HG03108 (cell line): ENCODE measurements at regions not wholly inside any gene's neighbourhood (a gene's known extent, or its start where the extent isn't known, plus 50 kb on each side); places are given as distances from the start of the nearest gene placed in this dataset.
"Not testable (repeated sequence)": the region's sequence is repeated elsewhere in the genome, so short reads cannot be mapped to it uniquely, and the experiment has no call there.

Source experiments
- ATAC-seq: cut with Tn5 transposase; IDR thresholded peaks from one replicate; pipeline ENCODE4 v1.9.1; 2021; ENCODE audit warnings: moderate library complexity; ENCODE audit not compliant: unreplicated experiment

DNA sequence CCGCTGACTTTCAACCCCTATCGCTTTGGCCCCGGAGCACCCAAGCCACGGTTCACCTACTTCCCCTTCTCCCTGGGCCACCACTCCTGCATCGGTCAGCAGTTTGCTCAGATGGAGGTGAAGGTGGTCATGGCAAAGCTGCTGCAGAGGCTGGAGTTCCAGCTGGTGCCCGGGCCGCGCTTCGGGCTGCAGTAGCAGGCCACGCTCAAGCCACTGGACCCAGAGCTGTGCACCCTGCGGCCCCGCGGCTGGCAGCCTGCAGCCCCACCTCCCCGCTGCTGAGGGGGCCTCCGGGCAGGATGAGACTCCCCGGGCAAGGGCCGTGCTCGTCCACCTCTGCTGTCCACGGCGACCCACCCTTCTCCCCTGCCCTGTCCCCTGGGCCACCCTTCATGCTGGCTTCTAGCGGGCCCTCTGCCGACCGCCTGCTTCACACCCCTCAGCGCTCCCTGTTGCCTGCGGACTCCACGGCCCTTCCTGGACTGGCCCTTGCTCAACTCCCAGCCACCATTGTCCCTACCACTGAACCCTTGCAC, 92.2 kb upstream of the TRABD2B start:
- ATAC-seq: no peak

DNA sequence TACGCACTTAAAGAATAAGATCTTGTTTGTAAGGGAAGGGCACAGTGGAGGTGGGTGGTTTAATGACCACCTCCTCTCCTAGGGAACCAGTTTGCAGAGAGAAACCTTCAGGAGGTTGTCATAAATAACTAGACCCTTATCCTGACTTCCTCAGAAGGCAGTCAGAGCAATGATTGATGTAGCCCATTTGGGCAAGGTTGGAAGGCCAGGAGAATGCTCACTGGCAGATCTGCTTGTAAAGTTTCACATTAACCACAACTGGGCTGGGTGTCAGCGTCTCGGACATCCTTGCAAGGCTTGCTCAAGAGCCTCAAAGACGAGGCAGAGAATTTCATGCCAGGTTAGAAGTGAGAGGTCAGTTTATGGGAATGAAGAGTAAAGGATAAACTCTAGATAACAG, 87.6 kb upstream of the TRABD2B start:
- ATAC-seq: no peak

DNA sequence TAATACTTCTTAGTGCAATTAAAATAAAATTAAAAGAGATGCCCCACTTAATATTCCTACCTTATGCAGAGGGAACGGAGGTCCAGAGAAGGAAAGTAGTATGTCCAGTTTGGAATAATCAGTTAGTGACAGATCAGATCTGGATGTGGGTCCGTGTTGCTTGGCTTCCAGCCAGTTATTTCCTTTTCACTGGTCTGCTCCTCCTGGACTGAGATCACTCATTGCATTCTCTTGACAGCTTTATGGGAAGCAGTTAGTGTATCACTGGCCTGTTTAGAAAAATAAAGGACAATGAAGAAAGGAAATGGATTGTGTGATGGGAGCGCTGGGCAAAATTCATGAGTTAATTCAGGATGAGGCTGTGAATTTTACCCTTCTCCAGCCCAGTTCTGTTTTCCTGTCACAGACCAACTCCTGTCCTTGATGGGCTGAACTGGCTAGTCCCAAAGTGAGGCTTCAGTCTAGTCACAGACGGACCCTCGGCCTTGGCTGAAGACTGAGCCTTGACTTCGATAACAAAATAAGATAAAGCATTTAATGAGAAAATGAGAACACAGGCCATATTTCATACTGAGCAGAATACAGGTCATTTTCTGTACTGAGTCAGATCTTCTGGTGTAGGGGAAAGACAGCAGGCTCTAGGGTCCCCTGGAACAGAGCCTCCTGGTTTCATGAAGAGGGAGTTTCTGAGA, 85.2 kb upstream of the TRABD2B start:
- no peak for ATAC-seq

DNA sequence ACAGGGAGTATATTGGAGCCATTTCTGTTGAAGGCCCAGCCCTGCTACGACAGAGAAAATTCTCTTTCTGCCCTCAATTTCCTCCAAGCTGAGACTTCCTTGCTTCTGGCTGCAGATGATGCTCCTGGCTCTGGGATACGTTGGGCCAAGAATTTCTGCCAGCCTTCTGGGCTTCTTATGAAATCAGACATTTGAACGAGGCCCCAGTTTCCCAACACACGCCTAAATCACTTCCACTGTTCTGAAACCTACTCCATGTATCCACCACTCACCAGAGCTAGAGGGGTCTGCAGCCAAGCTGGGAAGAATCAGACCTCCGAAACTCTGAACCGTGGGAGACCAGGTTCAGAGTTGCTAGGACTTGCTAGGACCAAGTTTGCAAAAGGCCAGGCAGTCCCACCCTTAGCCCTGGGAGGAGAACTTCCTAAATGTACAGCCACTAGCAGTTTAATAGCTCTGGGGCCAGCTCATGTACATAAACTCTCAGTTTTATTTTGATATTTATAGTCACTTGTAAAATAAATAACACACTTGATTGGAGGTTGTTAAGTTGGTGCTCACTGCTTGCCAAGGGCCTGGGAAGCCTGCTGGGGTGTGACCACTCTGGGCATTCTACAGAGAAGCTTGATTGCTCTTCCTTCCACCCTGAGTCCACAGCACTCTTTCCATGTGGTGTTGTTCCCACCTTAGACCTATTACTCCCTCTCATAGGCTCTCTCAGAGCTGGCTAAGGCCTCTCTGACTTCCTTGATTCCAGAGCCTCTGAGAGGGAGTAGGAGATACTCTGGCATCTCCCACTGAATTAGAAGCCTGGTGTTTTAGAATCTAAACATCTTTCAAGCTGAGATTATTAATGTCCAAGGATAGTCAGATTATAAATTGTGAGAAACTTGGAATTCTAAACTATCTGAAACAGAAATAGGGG, 83.4 kb upstream of the TRABD2B start:
- ATAC-seq: no peak

DNA sequence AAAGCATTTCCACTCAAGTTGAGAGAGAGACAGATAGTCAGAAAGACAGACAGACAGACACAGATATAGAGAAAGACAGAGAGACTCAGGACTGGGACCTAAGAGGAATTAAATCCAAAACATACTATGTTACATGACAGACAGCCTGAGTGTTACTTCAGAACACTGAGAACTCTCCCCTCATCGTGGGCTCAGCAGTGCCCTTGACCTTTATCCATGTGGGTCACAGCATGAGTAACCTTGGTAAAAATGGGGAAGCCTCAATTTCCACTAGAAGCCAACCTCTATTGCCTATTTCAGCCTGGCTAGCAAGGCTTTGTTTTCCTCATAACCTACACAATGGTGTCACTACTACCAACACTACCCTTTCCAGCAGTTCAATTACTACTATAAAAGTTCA, 81.9 kb upstream of the TRABD2B start:
- ATAC-seq: no peak

DNA sequence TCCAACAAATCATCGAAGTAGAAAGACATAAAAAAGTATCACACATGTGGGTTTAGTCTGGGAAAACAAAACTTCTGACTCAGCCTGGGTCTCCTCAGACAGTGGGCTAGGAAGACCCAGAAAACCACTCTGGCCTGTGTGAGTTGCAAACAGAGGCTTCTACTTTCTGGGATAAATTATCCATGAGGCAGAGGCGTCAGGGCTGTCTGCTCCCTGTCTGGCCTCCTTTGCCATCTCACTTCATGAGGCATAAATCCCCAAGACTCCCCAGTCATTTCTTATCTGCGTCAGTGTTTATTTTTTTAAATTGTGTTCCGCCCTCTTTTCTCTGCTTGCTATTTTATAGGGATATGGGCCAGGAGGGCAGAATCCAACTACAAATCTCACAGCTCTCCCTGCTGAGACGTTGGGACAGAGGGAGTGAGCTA, 80.6 kb upstream of the TRABD2B start:
- no peak for ATAC-seq

DNA sequence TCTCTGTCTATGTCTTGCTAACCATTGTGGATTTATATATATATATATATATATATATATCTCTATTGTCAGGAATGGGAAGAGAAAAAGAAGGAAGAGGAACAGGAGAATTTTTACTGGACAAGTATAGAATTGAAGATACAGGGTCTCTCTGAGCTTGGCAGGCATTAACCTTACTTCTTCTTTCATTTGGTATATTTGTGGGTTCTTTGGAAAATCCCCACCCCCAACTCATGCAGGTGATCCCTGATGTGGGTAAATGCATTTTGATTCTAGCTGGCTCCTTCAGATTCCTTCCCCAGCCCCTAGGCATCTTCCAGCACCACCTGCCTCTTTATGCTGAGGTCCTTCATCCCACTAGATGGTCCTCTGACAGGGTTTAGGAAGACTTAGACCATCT, 78.8 kb upstream of the TRABD2B start:
- ATAC-seq: no peak

DNA sequence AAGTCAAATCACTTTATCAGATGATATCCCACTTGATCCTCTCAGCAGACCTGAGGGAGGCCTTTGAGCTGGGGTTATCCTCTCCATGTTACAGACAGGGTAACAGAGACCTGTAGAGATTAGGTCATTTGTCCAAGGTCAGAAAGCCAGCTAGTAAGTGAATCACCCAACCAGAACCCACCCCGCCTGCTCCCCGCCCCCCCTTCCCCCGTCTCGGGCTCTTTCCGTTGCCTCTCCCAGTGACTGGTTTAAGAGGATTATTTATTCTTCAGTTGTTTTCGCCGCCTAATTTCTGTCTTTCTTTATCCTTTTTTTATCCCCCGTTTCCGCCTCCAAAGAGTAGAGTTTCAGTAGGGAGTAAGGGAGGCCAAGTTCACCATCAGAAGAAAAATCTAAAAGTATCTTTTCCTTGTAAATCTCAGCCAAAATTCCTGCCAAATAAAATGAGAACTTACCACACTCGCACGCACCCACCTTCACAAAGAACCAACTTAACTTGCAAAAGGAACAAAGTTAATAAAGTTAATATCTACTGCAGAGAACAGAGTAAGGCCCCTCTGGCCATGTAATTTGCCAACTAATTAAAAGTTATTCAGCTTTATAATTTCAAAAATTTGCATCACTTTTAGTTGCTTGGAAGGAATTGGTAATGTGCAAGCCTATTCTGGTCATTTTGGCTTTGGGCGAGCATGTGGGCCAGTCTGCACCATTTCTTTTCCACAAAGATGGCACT, 76.8 kb upstream of the TRABD2B start:
- ATAC-seq: no peak

DNA sequence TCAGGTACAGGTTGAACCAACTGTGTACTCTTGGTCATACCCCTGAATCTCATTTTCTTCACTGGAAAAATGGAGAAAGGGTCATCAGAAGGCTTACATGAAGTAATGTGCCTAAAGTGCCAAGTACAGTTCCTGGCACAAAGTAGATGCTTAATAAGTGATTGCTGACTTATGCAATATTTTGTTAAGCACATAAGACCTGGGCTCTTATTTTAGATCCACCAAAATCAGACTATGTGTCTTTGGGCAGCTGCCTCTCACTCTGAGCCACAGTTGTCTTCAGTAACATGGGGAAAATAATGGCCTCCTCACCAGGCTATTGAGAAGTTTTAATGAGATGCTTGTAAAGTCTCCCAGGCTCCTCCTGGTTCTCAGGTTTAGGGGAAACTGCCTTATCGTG, 74.3 kb upstream of the TRABD2B start:
- ATAC-seq: no peak

DNA sequence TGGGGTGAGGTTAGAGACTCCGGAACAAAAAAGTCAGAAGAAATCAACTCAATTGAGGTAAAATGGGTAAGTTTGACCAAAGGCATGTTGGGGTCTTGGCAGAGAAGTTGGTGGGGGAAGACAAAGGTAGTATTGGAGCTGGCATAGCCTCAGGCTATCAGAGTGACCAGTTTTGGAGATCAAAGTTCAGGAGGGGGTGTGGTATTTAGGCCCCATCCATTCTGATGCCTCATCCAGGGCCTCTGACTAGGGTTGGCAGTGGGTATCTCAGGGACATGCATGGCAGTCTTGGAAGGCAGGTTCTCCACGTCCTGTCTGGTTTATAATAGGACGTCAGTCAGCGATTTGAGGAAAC, 73.2 kb upstream of the TRABD2B start:
- no peak for ATAC-seq

DNA sequence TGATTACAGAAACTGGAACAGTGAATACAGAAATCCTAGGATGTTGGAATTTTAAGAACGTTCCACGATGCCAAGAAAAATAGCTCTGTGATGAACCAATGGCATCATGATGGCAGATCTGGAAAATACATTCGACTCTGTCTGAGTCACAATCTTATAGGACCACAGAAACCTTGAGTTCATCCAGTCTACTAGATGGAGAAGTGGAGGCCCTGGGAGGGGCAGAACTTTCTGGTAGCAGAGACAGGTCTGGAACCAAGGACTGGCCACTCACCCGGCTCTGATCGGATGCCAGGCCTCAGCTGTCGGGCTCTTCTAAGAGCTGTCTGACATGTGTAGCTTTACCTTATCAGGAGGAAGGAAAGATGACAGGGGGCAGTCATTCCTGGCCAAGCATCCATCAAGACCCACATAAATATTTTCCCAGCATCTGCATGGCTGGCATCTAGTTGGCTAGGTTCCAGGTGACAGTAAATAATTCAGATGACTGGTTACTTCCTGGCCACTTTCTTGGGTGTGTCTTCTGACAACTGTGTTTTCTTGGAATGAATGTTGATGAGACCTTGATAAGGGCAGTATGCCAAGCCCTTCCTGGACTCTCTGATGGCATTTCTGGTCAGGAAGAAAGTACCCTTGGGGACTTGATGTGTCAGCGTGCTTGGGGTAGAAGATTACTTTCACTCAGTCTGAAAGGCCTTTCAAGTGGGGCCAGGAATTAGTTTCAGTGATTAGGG, 72.6 kb upstream of the TRABD2B start:
- no peak for ATAC-seq

DNA sequence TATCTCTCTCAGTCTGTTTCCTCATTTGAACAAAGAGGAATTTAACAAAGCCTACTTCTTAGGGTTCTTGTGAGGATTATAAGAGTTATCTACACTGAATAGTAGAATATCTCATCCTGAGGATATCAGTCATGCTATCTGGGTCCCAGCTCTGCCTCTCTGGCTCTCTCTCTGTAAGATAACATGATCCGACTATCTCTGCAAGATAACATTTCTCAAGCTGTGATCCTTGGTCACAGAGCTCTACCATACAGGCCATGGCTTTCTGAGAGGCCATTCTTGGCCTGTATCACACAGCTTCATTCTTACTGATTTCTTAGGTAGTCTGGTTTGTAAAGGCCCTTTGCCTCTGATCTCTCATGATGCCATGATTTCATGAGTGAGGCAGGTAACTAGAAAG, 71.0 kb upstream of the TRABD2B start:
- no peak for ATAC-seq

DNA sequence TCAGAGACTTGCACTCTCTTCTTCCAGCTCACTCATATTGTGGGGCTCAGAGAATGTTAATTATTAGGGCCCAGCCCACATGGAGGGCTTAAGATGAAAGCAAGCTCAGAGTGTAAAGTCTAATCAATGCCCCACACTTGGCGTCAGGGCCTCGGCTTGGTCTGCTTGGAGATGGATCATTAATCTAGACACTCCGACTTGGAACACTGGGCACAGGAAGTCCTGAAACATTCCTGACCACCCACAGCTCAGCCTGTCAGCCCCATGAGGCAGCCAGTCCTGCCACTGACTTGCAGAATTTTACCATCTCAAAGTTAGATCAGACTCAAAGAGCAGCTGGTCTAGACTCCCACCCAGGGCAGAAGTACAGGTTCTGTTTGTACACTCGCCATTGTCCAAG, 69.8 kb upstream of the TRABD2B start:
- ATAC-seq: no peak

DNA sequence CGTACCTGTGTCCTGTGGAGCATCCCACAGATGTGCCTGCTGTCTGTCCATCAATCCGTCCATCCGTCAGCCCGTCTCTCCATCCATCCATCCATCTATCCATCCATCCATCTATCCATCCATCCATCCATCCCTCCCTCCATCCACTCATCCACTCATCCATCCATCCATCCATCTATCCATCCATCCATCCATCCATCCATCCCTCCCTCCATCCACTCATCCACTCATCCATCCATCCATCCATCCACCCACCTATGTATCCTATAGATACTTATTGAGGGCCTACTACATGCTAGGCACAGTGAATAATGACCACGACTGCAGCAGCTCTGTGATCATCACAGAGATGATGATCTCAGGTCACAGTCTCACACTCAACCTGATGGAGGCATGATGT, 67.5 kb upstream of the TRABD2B start:
- not testable (repeated sequence) for ATAC-seq

DNA sequence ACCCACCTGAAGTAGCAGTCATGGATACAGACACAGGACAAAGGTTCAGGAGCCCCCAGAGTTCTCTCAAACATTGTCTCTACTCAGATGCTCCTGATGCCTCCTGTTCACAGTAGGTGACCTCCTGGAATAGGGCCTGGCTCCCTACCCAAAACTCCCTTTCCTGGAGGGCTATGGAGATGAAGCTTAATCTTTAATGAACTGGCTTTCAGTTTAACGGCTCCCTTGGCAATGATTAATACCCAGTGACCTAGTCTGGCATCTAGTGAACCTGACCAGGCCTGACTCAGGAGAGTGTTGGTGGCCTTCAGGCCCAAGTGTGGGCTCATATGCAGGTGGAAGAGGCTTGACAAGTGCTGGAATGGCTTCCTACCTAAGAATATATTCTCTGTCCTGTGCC, 65.2 kb upstream of the TRABD2B start:
- no peak for ATAC-seq

DNA sequence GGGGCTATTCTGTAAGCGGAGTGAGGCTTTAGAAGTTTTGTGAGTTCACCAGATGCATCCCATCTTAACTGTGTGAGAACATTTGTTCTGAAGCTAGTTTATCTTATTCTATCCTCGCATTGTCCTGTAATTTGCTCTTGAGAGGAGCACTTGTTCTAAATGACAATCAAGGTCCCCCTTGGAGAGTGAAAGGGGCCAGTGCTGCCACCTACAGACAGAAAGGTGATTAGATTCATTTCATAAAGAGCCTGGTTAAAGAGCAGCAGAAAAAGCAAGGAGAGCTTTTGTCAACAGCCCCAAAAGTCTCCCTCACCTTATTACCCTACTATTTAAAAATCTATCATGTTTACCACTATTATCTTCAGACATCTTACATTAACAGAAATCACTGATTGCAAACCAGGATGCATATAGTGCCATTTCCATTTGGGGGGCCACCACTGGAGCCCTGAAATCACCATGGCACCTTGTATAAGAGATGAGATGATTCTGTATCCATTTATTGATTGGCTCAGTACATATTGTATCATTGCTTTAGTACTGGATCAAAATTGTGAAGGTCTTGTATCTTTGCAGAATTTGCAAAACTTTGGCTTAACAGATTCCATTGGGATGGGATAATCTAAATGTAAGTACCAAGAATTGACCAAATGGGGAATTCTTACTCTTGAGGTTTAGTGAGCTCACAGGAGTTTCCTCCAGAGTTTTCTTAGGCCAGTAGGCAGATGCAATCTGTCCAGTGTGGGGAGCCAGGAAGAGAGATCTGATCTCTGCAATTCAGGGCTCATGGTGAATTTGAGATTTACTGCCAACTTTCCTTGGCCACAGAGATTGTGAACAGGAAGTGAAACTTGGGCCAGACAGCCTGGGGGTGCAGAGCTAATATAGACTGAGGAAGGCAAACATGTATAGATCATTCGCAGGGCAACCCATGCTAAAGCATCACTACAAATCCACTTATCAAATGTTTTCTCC, 64.3 kb upstream of the TRABD2B start:
- ATAC-seq: no peak

DNA sequence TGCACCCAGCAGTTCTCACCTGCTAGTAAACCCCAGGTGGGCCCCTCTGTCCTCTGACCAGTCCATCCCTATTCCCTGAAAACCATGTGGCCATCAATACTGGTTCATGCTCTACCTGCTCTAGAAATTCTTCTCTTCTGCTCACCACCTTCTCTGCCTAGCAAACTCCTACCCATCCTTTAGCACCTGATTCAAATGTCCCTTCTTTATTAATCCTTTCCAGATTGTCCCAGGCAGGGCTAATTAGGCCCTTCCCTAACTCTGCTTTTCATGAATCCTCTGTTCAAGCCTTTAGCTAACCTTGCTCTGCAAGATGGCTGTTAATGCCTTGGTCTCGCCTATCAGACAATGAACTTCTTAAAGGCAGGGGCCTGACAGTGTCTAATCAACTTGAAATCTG, 62.1 kb upstream of the TRABD2B start:
- ATAC-seq: no peak

DNA sequence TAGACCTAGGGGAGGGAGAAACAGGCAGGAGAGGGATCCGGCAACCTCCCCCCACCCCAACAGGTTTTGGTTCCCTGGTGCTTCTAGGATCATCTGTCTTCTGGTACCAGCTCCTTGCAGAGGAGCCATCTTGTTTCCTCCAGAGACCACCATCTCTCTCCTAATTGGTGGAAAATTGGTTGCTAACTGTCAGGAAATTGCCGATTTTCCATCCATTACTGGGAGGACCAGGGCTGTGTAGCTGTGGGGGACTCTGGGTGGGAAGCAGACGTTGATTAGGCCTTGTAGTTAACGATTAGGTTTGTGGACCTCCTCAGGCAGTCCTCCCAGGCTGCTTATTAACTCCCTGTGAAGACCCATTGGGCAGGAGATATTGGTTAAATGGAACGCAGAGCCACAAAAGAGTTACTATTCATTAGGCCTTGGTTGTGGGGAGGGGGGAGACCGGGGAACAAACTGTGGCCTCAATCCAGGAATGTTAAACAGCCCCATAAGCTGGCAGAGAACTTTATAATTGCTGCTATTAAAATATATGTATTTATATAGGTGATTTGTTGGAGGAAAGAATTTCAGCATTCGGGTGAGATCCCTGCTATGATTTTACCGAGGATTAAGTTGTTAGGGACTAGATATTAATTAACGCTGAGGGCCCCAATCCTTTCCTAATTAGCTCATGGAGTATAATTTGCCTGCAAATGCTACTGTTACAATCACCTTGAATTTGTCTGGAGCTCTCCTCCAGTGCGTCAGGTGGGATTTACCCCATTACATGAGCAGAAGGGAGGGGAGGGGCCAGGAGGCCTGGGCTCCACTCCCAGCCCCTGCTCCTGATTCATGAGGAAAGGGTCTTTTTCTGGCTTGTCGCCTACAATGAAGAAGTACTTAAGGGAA, 61.2 kb upstream of the TRABD2B start:
- no peak for ATAC-seq

DNA sequence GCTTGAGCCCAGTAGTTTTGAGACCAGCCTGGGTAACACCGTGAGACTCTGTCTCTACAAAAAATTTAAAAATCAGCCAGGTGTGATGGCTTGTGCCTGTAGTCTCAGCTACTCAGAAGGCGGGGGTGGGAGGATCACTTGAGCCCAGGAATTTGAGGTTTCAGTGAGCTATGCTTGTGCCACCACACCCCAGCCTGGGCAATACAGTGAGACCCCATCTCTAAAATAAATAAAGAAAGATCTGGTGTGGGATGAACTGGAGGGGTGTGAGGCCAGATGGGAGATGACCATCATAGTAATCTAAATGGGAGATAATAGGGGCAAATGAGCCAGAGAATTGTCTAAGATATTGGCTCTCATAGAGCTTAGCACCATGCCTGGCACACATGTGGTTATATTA, 60.1 kb upstream of the TRABD2B start:
- ATAC-seq: no peak
